DMS 273 (cell line): ENCODE measurements at regions not wholly inside any gene's neighbourhood (a gene's known extent, or its start where the extent isn't known, plus 50 kb on each side); places are given as distances from the start of the nearest gene placed in this dataset.
"Not testable (repeated sequence)": the region's sequence is repeated elsewhere in the genome, so short reads cannot be mapped to it uniquely, and the experiment has no call there.

ENCODE experiments used
- DNase-seq: peaks from one replicate; lab custom pipeline; 2025; ENCODE audit not compliant: unreplicated experiment; lab: John Stamatoyannopoulos, UW

DNA sequence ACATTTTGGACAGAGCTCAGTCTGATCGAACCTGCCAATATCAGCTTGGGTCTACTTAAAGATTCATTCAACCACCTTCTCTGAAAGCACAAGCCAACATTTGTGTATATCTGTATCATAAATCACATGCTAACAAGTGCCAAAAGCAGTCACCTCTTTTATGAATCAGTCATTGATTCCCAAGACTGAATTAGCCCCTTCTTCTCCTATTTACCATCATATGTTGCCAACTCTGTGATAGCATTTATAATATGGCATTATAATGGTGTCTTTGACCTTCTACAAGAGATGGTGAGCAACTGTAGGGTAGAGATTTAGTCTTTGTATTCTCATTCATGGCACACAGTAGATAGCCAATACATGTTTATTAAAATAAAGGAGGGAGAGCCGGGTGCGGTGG lies 61.4 kb downstream of the DDX53 start:
- no peak for DNase-seq

DNA sequence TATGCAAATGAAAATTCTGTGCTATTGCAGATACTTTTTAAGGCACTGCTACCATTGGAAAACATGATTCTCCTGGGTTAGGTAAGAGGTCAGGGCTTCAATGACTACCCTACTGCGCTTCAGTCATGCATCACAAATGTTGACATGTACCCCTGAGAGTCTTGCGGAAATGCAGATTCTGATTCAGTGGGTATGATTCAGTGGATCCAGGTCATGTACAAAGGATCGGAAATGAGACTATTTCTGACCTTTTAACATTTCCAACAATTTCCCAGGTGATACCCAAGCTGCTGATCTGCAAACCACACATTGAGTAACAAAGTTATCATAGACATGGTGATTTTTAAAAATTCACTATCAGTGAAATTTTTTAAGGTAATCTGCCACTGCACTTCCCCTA lies 62.6 kb downstream of the DDX53 start:
- DNase-seq = no peak

DNA sequence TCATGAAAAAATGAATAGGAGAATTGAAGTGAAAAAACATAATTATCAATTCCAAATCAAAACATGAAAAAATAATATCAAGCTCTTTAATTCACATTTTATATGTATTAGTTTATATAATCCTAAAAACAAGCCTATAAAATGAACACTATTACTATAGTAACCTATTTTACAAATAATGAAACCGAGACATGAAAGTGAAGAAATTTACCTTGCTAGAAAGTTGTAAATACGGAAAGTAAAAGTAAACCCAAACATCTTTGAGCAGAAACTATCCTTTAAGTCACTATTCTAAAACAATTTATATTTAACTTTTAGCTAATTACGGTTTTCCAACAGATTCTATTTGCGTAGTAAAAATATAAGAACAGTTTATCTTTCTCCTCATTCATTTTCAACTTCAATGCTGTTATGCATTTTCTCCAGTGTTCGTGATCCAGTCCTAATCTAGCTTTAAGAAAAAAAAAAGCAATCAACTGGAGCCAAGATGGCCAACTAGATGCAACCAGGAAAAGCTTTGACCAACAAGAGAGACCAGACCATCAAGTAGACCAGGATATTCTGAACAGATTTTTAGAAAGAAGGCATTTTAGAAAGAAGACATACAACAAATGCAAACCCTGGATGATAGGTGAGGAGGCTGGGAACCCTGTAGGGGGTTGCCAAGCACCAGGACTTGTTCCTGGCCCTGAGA lies 67.0 kb downstream of the DDX53 start:
- no peak for DNase-seq

DNA sequence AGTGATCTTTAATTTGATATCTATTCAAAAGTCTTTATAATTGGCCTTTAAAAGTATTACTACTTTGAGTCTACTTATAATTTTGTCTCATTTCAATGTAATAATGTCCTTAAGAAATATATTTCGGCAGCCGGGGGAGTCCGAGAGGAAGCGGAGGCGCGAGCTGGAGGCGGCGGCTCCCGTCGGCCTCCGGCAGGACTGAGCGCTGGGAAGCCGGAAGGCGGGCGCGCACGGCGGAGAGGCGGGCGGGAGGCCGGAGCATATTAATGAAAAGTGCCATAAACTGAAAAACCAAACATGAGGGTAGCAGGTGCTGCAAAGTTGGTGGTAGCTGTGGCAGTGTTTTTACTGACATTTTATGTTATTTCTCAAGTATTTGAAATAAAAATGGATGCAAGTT lies 75.7 kb downstream of the DDX53 start:
- DNase-seq = not testable (repeated sequence)

DNA sequence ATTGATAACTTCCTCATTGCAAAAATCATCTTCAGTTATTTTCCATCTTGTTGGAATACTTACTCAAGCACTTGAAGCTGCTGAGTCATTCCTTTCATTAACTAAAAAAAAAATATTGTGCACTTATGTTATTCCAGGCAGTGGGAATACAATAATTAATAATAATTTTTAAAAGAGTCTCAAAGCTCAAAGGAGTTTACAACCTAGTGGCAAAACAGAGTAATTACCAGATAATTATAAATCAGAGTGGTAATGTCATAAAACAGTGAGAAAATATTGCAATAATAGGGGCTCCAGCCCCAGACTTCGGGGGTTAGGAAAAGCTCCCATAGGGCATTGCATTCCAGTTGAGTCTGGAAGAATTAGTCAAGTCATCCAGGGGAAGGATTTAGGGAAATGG lies 79.6 kb downstream of the DDX53 start:
- no peak for DNase-seq

DNA sequence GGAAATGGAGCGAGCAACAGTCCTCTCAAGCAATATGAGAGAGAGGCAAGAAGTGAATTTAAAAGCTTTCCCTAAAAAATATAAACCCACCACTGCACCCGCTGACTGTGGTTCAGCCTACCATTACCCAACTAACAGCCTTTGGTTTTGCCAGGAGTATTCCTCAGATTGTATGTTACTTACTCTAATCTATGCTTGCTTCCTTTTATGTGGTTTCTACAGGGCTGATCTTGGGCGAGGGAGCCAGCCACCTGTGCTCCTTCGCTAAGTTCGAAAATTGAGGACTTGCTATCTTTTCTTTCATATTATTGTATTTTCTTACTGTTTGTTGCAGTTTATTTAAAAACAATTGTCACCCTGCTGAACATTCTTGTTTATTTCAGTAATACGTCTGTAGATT lies 101.1 kb downstream of the DDX53 start:
- DNase-seq = no peak

DNA sequence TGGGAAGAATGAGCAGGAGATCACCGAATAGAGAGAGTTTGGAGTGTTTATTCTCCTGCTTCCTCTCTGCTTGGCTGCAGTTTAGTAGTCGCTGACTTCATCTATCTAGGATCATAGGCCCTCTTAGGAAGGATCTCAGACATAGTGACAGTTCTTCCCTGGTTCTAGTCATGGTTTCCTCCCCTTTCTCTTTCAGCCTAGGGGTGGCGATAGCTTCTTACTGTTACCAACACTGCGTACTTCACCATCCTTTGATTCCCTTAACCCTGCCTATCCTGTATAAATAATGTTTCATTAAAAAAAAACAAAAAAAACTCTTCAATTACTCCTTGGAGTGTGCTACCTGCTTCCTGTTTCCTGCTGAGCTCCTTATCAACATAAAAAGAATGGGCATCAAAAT lies 103.8 kb downstream of the DDX53 start:
- no peak for DNase-seq

DNA sequence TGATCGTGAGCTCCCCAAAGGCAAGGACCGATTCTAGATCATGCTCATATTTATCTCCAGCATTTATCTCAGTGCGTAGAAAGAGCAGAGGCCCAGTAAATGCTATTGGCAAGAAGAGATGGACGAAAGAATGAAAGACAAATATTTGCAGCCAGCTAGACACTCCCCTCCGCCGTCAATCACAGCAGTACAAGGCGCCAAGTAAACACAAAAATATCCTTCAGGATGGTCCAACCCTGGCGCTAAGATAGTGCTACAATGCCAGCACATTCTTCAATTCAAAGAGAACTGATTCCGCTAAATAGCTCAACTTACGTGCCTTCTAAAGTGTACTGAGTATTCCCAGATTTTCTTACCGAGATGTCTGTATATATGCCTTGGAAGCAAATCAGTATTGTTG lies 114.5 kb downstream of the DDX53 start:
- no peak for DNase-seq

DNA sequence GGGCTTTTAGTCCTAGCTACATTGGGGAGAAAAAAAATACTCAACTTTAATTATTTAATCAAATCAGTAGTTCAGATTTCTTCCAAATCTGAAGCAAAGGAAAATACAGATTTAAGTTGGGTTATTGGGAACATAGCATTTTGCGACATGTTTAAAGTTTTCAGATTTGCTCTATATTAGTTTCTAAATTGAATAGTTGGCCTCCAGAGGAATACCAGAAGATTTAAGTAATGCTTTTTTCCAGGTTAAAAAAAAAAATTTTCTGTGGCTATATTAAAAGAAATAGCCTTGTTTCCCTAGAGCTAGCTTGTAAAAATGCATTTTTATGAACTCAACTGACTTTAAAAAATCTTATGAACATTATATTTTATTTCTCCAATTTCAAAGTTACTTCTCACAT lies 115.9 kb downstream of the DDX53 start:
- no peak for DNase-seq

DNA sequence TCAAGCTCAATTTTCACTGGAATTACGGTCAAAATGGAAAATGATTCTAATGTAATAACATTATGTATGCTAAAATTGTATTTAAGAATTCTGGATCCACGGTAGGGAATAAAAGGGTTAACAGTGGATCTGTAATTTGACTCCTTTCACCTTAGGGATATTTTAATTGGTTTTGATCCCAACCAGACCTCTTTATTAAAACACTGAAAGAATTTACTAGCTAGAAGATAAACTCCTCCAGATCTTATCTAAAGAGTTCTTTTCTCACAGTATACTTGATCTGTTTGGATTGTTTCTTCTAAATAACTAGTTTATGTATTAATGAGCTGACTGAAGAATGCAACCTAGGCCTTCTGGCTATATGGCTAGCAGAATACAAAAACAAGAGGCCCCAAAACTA lies 118.4 kb downstream of the DDX53 start:
- DNase-seq = no peak

DNA sequence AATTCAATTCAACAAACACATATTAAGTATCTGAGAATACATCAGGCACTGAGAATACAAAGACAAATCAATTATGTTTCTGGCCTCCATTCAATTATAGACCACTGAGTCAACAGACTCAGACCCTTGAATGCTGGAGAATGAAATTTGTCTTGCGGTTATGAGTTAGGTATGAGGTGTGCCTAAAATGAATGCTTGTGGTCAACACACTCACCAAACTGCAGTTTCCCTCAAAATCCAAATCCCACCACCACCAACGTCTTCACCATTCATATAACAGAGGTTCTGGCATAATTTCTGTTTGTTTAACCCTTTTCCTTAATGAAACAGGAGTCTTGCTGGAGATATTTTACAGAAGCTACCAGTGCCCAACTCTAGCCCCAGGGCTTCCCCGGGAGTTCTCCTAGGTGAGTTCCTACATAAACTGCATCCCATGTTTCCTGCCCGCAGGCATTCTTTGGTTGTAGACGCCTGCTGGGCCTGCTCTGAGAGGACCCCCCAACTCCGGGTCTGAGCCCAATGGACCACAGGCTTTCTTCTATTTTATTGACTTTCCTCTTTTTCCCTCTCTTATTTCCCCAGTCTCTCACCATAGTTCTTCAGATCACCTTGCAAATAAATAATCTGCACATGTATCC lies 119.2 kb downstream of the DDX53 start:
- DNase-seq = no peak

DNA sequence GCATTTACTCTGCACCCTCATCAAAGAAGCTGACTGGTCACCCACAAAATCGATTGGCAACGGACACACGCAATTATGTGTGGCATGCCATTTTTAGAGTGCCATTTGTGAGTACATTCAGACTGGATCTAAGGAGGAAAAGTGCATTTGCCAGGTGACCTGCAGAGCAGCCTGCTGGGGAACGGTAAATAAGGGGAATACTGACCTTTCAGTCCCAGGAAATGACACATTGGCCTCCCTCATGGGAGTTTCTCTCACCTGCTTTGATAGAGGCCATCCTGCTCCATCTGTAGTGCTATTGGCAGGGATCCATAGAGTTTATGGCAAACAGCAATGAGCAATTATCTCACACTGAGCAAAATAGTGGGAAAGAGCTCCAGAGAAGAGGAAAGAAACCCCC lies 127.8 kb downstream of the DDX53 start:
- DNase-seq = peak; percentile 27

DNA sequence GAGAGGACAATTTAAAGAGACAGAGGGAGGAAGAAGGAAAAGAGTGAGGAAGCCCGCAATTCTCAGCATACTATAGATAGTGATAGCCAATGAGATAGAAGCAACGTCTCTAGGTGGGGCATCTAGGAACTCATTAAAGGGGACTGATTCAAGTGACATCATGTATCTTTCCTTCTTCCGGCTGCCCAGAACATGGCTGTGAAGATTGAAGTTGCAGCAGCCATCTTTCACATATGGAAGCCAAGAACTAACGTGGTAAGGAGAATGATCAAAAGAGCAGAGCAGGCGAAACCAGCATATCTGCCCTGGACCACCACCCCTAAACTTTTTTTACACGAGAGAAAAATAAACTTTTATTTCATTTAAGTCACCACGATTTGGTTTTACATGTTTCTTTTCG lies 133.8 kb downstream of the DDX53 start:
- DNase-seq = no peak

DNA sequence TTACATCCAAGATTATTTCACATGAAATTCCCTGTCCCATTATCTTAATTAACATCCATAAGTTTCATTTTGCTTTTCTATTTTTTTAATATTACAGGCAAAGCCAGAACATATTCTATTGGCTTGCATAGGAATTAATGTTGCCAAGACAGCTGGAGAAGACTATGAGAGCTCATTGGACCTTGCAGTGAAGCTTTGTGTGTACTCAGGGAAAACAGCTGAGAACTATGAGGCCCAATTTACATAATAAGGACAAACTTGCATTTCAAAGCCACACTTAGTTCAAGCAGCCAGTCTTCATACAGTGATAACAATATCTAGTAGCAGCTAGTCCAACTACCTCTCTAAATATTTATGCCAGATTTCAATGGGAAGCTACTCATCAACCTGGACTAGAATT lies 134.4 kb downstream of the DDX53 start:
- no peak for DNase-seq

DNA sequence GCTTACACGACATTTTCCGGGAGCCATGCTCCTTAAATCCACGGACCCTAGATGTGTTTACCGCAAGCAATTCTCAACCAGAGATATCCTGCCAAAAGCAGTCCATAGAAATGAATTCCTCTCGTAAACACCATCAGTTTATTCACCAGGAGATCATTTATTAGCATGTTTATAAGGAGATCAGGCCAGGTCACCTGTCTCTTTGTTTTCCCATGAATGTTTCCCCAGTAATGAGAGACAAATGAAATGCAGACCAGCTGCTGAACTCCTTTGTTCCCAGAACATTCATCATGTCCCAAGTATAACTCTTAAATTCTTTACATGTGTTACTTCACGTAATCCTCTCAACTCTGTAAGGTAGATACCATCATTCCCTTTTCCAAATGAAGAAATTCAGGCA lies 137.1 kb downstream of the DDX53 start:
- no peak for DNase-seq

DNA sequence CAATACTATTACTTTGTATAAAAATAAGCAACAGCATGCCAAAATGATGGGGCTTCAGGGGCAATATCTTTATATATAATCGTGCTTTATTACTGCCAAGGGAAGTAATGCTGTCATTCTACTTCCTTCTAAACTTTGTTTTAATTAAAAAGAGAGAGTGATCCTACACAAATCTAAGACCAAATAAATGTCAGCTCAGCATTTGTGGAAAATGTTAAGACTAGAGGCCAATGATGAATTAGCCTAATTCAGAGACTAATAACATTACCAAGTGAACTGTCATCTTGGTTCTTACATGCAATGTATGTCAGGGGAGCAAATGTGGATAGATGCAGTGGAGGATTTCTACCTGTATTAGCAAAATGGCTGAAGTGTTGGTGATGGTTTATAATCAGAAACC lies 166.4 kb upstream of the PTCHD1 start:
- no peak for DNase-seq

DNA sequence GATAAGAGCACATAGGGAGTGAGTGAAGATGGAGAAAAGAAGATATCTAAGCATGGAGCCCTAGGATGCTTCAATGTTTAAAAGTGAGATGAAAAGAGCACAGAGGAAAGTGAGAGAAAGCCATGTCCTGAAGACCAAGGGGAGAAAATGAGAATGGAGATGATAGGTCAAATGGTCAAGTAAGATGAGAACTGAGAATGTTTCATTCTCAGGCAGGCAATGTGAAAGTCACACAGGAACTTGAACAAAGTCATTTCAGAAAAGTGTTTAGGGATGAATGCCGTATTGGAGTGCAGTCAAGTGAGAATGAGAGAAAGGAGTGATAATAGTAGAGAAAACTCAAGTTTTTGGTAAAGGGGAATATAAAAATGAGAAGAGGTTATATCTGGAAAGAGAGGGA lies 148.7 kb upstream of the PTCHD1 start:
- DNase-seq = no peak

DNA sequence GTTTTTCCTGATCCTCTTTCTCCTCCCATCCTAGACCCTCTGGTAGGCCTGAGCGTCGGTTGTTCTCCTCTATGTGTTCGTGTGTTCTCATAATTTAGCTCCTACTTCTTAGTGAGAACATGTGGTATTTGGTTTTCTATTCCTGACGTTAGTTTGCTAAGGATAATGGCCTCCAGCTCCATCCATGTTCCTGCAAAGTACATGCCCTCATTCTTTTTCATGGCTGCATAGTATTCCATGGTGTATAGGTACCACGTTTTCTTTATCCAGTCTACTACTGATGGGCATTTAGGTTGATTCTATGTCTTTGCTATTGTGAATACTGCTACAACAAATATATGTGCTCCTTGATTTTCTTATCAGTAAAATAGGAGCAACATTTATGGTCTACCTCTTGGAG lies 146.8 kb upstream of the PTCHD1 start:
- DNase-seq = no peak

DNA sequence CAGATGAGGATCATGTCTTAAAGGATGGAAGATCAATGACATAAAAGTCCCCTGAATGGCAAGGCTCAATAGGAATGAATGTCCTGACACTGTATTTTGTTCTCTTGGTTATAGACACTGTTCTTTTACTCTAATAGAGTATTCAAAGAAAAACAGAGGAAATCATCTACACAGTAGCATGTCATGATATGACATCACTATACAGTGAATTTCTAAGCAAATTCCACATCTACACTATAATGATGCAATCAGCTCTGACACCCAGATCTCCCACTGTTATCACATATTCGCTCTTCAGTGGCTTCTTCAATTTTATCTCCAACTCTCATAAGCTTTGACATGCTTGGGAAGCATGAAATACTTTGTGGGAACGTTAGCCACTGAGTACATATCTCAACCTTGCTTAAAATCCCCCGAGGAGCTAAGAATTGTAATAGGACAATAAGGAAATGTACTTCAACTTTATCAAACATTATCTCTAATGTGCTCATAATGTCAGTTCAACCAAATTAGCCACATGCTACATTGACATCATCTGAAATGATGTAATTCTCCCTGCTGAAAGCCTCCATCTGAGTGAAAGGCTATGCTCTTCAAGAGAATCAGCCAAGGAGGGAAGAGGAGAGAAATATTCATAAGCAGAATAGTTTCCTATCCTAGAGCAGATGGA lies 139.6 kb upstream of the PTCHD1 start:
- DNase-seq = no peak

DNA sequence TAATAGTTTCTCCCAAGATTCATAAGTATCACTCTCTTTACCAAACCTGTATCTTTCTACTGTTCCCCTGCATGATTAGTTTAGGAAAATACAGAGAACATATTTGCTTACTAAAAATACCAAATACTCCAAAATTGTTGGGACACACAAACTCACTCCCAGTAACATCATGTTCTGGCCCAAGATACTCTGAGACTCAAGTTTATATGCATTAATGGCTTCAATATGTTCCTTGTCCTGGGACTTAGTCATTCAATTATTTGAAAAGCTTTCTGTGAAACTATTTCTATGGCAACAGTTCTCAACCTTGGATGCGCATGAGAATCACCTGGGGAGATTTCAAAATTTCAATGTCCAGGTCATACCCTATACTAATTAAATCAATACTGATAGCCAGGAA lies 138.9 kb upstream of the PTCHD1 start:
- DNase-seq = no peak

DNA sequence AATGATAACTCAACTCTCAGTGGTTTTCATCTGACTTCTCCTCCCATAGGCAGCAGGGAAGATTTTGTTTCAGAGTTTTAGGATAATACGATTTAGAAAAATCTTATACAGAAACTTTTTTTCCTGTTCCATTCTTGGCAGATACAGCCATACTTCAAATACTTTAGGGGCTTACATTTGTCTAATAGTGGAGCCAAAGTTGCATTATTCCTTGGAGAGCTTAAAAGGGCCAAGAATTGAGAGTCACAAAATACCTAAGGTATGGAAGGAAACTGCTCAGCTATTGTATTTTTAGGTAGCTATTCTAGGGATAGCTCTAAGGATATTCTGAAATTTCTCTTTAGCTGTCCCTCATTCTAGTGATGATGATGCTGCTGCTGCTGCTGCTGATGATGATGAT lies 132.9 kb upstream of the PTCHD1 start:
- DNase-seq = no peak

DNA sequence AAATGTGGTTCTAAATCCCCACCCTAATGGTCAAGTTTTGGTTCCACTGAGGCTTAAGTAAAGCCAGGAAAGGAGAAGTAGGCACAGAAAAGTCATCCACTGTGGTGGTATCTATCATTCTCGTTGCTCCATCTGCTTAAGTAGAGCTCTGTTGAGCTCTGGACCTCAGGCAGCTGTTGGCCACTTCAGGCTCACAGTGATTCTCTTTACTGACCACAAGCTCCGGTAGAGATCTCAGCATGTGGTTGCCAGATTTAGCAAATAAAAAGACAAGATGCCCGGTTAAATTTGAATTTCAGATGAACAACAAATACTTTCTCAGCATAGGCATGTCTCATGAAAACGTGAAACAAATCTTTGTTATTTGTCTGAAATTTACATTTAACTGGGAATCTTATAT lies 132.3 kb upstream of the PTCHD1 start:
- DNase-seq = no peak

DNA sequence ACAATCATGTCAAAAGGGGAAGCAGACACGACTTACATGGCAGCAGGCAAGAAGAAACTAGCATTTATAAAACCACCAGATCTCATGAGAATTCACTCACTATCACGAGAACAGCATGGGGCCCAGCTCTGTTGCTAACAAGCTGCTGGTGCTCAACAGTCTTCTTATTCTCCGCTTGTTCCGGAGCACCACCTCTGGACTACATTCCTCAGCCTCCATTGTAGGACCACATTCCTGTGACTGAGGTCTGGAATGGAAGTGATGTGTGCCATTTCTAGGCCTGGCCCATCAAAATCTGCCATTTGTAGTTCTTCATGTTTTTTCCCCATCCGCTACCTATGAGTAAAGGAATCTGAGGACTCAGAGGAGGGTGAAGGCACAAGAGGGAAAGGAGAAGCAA lies 111.5 kb upstream of the PTCHD1 start:
- DNase-seq = no peak
